Mesodermal cell (in vitro differentiated cells): ENCODE measurements at regions not wholly inside any gene's neighbourhood (a gene's known extent, or its start where the extent isn't known, plus 50 kb on each side); places are given as distances from the start of the nearest gene placed in this dataset.

Source experiments
- H3K27ac ChIP-seq: 2 replicates; pipeline ENCODE4 v1.7.0; 2013; ENCODE audit warnings: mild to moderate bottlenecking, low read depth, low read length, moderate library complexity; ENCODE audit not compliant: severe bottlenecking
- H3K36me3 ChIP-seq: 2 replicates; pipeline ENCODE4 v1.7.1; 2013; ENCODE audit warnings: mild to moderate bottlenecking, low read length, moderate library complexity; ENCODE audit not compliant: control insufficient read depth, insufficient read depth
- H3K4me1 ChIP-seq: one replicate; pipeline ENCODE4 v1.7.1; 2013; ENCODE audit warnings: mild to moderate bottlenecking, low read length; ENCODE audit not compliant: insufficient read depth, control insufficient read depth, poor library complexity, severe bottlenecking
- H3K4me3 ChIP-seq: 2 replicates; pipeline ENCODE4 v1.7.0; 2013; ENCODE audit warnings: low read length, control low read depth, mild to moderate bottlenecking; ENCODE audit not compliant: insufficient read depth, poor library complexity, severe bottlenecking; ENCODE audit errors: extremely low read depth
- H3K9me3 ChIP-seq: 2 replicates; pipeline ENCODE4 v1.7.1; 2013; ENCODE audit warnings: mild to moderate bottlenecking, low read length, moderate library complexity; ENCODE audit not compliant: control insufficient read depth
- WGBS, 2 experiments: methylation state at CpG; one replicate each; pipeline ENCODE4 v1.1.5; 2013; ENCODE audit warnings: missing lambda C conversion rate in 2 of 2; ENCODE audit not compliant: insufficient coverage in 2 of 2; 5-methylcytosine and 5-hydroxymethylcytosine counted together

DNA sequence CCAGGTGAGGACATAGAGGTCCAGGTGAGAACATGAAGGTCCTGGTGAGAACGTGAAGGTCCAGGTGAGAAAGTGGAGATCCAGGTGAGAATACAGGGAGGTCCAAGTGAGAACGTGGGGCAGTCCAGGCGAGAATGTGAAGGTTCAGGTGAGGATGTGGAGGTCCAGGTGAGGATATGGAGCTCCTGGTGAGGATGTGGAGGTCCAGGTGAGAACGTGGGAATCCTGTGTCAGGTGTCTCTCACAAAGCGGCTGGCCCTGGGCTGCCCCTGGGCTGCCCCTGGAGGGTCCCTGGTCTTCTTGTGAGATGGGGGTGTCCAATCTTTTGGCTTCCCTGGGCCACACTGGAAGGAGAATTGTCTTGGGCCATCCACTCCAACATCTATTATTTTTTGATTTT is 133.4 kb downstream of the MRPL36 start:
- 90 to 100% methylated on average over 3 to 4 of the region's 5 CpGs for WGBS, 2 experiments
- Histone ChIP-seq H3K27ac (no peak overlapping the region), H3K9me3 (no peaks in the 10 kb centered on the region), H3K4me1 (peaks cover 4% of the 10 kb centered on the region), H3K4me3 (no peak overlapping the region), H3K36me3 (no peaks in the 10 kb centered on the region)

DNA sequence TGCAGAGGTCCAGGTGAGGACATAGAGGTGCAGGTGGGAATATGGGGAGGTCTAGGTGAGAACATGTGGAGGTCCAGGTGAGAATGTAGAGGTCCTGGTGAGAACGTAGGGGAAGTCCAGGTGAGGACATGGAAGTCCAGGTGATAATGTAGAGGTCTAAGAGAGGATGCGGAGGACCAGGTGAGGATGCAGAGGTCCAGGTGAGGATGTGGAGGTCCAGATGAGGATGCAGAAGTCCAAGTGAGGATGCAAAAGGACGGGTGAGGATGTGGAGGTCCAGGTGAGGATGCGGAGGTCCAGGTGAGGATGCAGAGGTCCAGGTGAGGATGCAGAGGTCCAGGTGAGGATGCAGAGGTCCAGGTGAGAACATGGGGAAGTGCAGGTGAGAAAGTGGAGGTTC is 133.8 kb downstream of the MRPL36 start:
- 93 to 100% methylated on average over 4 of the region's 4 CpGs for WGBS, 2 experiments
- H3K4me1 ChIP-seq: peaks cover 4% of the 10 kb centered on the region

DNA sequence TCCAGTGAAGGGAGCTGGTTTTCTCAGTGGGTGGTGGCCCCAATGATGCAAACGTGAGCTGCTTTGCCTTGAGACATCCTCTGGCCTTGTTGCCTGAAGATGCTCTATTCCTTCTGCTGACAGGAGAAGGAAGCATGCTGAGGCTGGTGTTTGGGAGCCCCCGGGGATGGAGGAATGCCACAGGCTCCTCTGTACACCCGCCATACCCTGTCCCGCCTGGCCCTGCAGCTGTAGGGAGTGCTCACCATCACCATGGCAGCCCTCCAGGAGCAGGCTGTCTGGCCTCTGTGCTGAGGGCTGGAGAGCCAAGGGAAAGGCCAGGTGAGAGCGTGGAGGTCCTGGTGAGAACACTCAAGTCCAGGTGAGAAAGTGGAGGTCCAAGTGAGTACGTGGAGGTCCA is 134.4 kb downstream of the MRPL36 start:
- no peaks in the 10 kb centered on the region for H3K9me3 ChIP-seq
- peaks cover 4% of the 10 kb centered on the region for H3K4me1 ChIP-seq
- no peaks in the 10 kb centered on the region for H3K36me3 ChIP-seq
- no peak overlapping the region for H3K27ac ChIP-seq
- H3K4me3 ChIP-seq: no peak overlapping the region
- WGBS, 2 experiments: 86 to 89% methylated on average over 3 to 6 of the region's 6 CpGs

More for the DNA sequence above, 133.8 kb downstream of the MRPL36 start:
- Histone ChIP-seq H3K4me3 (no peak overlapping the region), H3K36me3 (no peaks in the 10 kb centered on the region), H3K9me3 (no peaks in the 10 kb centered on the region), H3K27ac (no peak overlapping the region)

DNA sequence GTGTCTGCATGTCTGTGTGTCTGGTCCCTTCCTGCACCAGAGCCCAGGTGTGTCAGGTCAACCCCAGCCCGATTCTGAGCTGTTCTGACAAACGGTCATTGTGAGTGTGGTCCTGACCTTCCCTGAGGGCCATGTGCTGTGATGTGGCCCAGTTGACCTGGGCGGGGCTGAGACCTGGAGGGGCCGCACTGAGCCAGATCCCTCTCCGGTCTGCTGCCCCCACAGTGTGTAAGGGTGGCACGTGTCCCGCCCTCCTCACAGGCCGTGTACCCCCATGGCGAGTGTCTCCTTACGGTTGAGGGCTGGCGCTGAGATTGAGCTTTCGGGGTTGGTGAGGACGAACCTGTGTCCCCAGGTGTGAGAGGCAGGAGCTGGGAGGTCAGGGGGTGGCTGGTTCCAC is 136.5 kb downstream of the MRPL36 start:
- no peaks in the 10 kb centered on the region for H3K9me3 ChIP-seq
- WGBS, 2 experiments: 83 to 87% methylated on average over 12 to 13 of the region's 13 CpGs
- no peaks in the 10 kb centered on the region for H3K36me3 ChIP-seq
- no peak overlapping the region for H3K27ac ChIP-seq
- peaks cover 3% of the 10 kb centered on the region for H3K4me1 ChIP-seq
- no peak overlapping the region for H3K4me3 ChIP-seq

DNA sequence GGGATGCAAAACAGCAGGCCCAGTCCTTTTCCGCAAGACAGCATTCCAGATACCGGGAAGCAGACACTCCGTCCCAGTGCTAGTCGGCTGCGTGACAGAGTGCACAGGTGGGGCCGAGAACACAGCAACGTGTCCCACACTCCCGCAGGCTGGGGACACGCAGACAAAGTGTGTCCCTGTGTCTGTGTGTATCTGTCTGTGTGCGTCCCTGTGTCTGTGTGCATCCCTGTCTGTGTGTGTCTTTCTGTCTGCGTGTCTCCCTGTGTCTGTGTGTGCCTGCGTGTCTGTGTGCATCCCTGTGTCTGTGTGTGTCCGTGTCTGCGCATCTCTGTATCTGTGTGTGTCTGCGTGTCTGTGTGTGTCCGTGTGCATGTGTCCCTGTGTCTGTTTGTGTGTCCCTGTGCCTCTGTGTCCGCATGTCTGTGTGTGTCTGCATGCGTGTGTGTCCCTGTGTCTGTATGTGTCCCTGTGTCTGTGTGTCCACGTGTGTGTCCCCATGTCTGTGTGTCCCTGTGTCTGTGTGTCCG is 137.0 kb downstream of the MRPL36 start:
- Histone ChIP-seq H3K36me3 (no peaks in the 10 kb centered on the region), H3K9me3 (no peaks in the 10 kb centered on the region), H3K4me1 (no peaks in the 10 kb centered on the region), H3K27ac (no peak overlapping the region), H3K4me3 (no peak overlapping the region)
- 87 to 90% methylated on average over 16 to 20 of the region's 20 CpGs for WGBS, 2 experiments

DNA sequence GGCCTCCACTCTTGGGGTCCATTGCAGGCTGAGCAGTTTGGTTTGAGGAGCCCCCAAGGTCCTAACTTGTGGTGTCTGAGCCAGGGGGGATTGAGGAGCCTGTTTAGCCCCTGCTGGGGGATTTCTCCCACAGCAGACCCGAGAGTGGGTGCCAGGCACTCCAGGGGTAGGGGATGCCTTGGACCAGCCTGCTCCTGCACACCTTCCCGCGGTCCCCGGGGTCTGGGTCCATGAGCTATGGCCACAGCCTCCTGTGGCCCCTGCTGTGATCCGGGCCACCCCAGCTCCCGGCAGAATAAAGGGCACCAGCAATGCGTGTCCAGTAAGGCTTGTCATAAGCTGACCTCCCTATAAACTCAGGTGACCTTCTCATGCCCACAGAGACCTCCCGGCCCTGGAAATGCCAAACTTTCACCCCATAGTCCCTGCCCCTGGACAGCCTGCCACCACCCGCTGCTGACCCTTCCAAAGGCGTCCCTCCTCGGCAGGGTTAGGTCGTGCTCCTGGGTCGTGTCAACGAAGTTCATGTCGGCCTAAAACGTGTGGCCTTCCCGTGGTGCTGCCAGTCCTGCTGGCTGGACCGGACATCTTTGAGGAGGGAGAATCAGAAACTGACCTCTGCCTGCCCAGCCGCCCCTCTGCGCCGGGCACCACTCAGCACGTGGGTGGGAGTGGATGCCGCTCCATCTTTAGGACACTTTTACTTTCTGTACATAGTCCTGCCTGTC is 137.6 kb downstream of the MRPL36 start:
- no peaks in the 10 kb centered on the region for H3K9me3 ChIP-seq
- no peaks in the 10 kb centered on the region for H3K4me1 ChIP-seq
- no peak overlapping the region for H3K27ac ChIP-seq
- H3K36me3 ChIP-seq: no peaks in the 10 kb centered on the region
- no peak overlapping the region for H3K4me3 ChIP-seq
- WGBS, 2 experiments: 84 to 90% methylated on average over 18 to 20 of the region's 23 CpGs

DNA sequence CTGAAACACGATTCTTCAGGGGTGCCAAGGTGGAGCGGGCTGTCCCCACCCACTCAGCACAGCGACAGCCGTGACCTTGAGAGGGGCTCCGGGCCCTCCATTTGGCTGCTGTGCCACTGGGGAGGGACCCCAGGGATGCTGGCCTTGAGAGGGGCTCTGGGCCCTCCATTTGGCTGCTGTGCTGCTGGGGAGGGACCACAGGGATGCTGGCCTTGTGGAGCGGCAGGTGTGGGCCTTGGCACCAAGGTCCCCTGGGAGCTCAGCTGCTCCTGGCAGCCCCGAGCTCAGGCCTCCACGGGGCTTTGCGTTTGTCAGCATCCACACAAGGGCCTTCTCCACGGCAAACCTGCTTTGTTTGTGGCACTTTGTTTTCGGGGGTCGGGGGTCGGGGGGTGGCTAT is 137.6 kb upstream of the LPCAT1 start:
- Histone ChIP-seq H3K9me3 (no peaks in the 10 kb centered on the region), H3K4me3 (no peak overlapping the region), H3K36me3 (no peaks in the 10 kb centered on the region), H3K4me1 (no peaks in the 10 kb centered on the region), H3K27ac (no peak overlapping the region)
- 90 to 94% methylated on average over 13 of the region's 13 CpGs for WGBS, 2 experiments

DNA sequence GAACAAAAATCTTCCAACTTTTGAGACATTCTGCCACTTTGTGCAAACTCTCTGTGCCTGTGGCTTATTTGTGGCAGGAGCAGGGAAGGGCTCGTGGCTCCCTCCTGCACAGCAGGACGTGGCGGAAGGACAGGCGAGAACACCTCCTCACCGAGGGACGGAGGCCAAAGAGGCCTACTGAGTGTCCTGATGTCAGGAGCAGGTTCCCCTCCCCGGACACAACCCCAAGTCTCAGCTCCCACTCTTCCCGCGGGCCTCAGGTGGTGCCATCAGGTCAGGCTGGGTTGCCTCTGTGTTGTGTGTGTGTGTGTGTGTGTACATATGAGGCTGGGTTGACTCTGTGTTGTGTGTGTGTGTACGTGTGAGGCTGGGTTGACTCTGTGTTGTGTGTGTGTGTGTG is 136.8 kb upstream of the LPCAT1 start:
- 56 to 97% methylated on average over 5 to 6 of the region's 10 CpGs for WGBS, 2 experiments
- Histone ChIP-seq H3K27ac (no peak overlapping the region), H3K36me3 (no peaks in the 10 kb centered on the region), H3K9me3 (no peaks in the 10 kb centered on the region), H3K4me3 (no peak overlapping the region), H3K4me1 (no peaks in the 10 kb centered on the region)

DNA sequence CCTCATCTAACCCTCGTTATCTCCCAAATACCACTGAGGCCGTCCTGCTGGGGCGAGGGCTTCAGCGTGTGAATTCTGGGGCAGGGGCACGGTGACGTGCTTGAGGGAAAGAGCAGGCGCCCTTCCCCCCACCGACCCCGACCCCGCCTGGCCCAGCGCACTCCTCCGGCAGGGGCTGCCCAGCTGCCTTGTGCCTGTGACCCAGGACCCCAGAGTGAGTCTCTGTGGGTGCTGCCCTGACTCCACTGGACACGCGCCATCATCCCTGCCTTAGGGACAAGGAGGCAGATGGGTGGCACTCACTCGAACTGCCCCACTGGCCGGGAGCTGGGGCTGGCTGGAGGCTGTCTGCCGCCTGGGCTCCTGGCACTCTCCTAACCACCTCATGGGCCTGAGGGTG is 136.2 kb upstream of the LPCAT1 start:
- no peaks in the 10 kb centered on the region for H3K36me3 ChIP-seq
- no peaks in the 10 kb centered on the region for H3K9me3 ChIP-seq
- H3K27ac ChIP-seq: no peak overlapping the region
- H3K4me3 ChIP-seq: no peak overlapping the region
- WGBS, 2 experiments: 73 to 90% methylated on average over 8 to 15 of the region's 17 CpGs
- no peaks in the 10 kb centered on the region for H3K4me1 ChIP-seq

DNA sequence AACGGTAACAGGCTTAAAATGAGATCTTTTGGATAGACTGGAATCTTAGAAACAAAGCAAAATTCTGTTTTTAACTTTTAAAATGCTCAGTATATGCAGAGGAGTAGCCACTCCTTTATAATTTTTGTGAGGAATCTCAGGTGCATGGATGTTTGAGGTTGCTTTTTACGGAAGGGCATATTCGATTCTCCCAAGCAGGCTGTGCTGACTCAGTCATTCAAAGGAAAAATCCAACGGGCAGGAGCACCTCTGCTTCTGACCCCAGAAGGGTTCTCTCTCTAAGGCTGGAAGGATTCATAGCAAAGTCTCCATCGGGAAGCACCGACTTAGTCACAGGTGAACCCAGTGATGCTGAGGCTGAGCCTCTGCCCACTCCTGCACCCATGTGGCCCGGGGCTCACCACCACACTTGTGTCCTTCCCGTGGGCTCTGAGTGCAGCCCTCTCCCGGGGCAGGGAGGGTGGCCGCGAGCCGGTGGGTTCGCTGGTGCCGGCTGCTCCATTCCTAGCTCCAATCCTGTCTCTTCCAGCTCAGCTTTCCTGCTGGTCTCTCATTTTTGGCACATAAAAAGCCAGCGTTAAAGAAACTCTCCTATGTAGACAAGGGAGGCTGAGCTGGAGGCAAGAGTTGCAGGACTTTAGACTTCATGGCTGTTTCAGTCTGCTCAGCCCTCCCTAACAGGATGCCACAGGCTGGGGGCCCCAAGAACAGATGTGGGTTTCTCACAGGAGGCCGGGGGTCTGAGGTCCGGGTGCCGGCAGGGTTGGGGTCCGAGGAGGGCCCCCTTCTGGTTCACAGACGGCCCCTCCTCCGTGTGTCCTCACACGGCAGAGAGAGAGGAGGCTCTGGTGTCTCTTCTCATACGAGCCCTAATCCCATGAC is 135.6 kb upstream of the LPCAT1 start:
- H3K4me3 ChIP-seq: no peak overlapping the region
- H3K9me3 ChIP-seq: no peaks in the 10 kb centered on the region
- H3K4me1 ChIP-seq: no peaks in the 10 kb centered on the region
- 80 to 83% methylated on average over 20 to 21 of the region's 23 CpGs for WGBS, 2 experiments
- H3K36me3 ChIP-seq: no peaks in the 10 kb centered on the region
- no peak overlapping the region for H3K27ac ChIP-seq
